Erythroblast (primary cell): ENCODE measurements at regions not wholly inside any gene's neighbourhood (a gene's known extent, or its start where the extent isn't known, plus 50 kb on each side); places are given as distances from the start of the nearest gene placed in this dataset.
"Not testable (repeated sequence)": the region's sequence is repeated elsewhere in the genome, so short reads cannot be mapped to it uniquely, and the experiment has no call there.

Experiments
- DNase-seq, 2 experiments: peaks; one replicate each; lab custom pipeline; 2025; lab: John Stamatoyannopoulos, UW
- GATA1 ChIP-seq: IDR thresholded peaks from 2 replicates; pipeline ENCODE4 v1.6.1; 2011; ENCODE audit warnings: low read depth, mild to moderate bottlenecking, control low read depth, low read length, moderate library complexity
- POLR2A ChIP-seq: IDR thresholded peaks from 2 replicates; pipeline ENCODE4 v1.6.1; 2011; ENCODE audit warnings: mild to moderate bottlenecking, low read length

- TF ChIP-seq POLR2A (no peak), GATA1 (no peak)
- no peak for DNase-seq
Observed at GRCh38 chr2:133624551-133624950, 56.3 kb upstream of the NCKAP5 start.

GRCh38 chr2:133627741-133628140 lies 59.5 kb upstream of the NCKAP5 start:
- no peak for DNase-seq
- TF ChIP-seq POLR2A (no peak), GATA1 (no peak)

- no peak for TF ChIP-seq GATA1
- no peak for TF ChIP-seq POLR2A
- no peak for DNase-seq
Observed at GRCh38 chr2:133633309-133633708, 65.0 kb upstream of the NCKAP5 start.

GRCh38 chr2:133633881-133634409 lies 65.7 kb upstream of the NCKAP5 start:
- DNase-seq: no peak
- TF ChIP-seq GATA1 (no peak), POLR2A (no peak)

- no peak for DNase-seq
- TF ChIP-seq GATA1 (no peak), POLR2A (no peak)
Observed at GRCh38 chr2:133635131-133635530, 66.9 kb upstream of the NCKAP5 start.

GRCh38 chr2:133636287-133636686 lies 68.0 kb upstream of the NCKAP5 start:
- TF ChIP-seq POLR2A: no peak
- TF ChIP-seq GATA1: no peak
- no peak for DNase-seq

GRCh38 chr2:133640103-133640502 lies 71.8 kb upstream of the NCKAP5 start:
- no peak for TF ChIP-seq POLR2A
- no peak for DNase-seq

GRCh38 chr2:133641497-133641896 lies 73.2 kb upstream of the NCKAP5 start:
- TF ChIP-seq POLR2A (no peak), GATA1 (no peak)
- DNase-seq: no peak

- TF ChIP-seq GATA1 (no peak), POLR2A (no peak)
- DNase-seq: no peak
Observed at GRCh38 chr2:133641942-133642725, 73.9 kb upstream of the NCKAP5 start.

- DNase-seq: no peak
- no peak for TF ChIP-seq POLR2A
- TF ChIP-seq GATA1: no peak
Observed at GRCh38 chr2:133642791-133643191, 74.5 kb upstream of the NCKAP5 start.

GRCh38 chr2:133643863-133644262 lies 75.6 kb upstream of the NCKAP5 start:
- no peak for TF ChIP-seq GATA1
- no peak for TF ChIP-seq POLR2A

GRCh38 chr2:133644846-133645245 lies 76.6 kb upstream of the NCKAP5 start:
- TF ChIP-seq GATA1: no peak
- no peak for TF ChIP-seq POLR2A
- DNase-seq: no peak

More at GRCh38 chr2:133643863-133644262, 75.6 kb upstream of the NCKAP5 start:
- DNase-seq: no peak

- not testable (repeated sequence) for DNase-seq
Observed at GRCh38 chr2:133647386-133647785, 79.1 kb upstream of the NCKAP5 start.

- TF ChIP-seq GATA1: no peak
- no peak for TF ChIP-seq POLR2A
- no peak for DNase-seq
Observed at GRCh38 chr2:133651861-133652260, 83.6 kb upstream of the NCKAP5 start.

GRCh38 chr2:133652398-133652797 lies 84.1 kb upstream of the NCKAP5 start:
- TF ChIP-seq POLR2A (no peak), GATA1 (no peak)
- no peak for DNase-seq
